ENCODE measurements at regions not wholly inside any gene's neighbourhood (a gene's known extent, or its start where the extent isn't known, plus 50 kb on each side); places are given as distances from the start of the nearest gene placed in this dataset.
A peak's percentile ranks its signal among the peaks of the same experiment; 100 is the strongest.
"Not testable (repeated sequence)": the region's sequence is repeated elsewhere in the genome, so short reads cannot be mapped to it uniquely, and the experiment has no call there.

DNA sequence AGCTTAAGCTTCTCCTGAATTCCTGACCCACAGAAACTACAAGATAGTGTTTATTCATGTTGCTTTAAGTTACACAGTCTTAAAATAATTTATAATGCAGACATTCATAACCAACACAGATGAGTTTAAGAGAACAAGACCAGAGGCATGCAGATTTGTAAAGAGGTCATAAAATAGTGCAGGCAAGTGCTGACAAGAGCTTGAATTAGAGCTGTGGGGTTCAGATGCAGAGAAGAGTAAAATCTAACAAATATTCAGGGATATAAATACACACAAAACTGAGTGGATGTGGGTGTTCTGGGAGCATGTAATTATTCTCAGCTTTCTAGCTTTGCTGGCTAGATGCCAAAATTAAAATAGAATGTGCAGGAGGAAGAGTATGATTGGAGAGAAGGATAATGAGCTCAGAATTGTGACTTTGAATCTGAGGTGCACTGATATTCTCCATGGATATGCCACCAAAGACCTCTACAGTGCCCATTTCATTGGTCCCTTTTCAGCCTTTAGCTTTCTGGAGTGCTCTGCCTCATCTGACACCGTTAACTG, 291.9 kb upstream of the SGK1 start:
- peak; percentile 35 for DNase-seq (ENCODE audit: low spot score)

DNA sequence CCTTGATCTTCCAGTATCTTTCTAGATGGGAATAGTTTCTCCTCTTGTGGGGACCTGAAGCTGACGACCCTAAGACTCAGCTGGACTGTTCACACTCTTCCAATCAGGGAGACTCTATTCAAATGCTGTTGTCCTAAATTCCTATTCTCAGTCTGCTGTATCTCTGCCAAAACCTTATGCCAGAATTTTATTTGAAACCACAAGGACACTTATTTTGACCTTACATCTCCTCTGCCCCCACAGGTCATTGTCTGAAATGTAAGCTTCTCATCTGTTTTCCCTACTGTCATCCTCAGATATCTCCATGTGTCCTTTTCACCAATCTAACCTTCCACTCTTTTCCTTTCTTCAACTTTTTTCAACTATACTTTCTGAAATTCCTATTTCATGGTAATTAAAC, 289.5 kb upstream of the SGK1 start:
- no peak for DNase-seq (ENCODE audit: low spot score)

DNA sequence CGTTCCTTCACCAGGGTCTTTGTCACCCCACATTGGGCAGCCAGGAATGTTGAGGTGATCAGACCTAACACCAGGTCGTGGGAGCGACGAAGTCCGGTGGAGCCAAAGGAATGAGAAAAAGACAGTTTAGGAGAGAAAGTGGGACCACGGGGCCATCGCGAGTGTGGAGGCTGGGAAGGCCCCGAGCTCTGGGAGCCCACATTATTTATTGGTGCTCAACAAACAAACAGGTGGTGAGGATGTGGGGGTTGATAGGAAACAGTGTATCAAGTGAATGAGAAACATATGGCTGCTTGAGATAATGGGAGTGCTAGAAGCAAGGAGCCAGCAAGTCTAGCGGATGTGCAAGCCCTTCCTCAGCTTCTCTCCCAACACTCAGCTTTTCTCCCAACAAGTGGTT, 287.1 kb upstream of the SGK1 start:
- DNase-seq (ENCODE audit: low spot score) = no peak

DNA sequence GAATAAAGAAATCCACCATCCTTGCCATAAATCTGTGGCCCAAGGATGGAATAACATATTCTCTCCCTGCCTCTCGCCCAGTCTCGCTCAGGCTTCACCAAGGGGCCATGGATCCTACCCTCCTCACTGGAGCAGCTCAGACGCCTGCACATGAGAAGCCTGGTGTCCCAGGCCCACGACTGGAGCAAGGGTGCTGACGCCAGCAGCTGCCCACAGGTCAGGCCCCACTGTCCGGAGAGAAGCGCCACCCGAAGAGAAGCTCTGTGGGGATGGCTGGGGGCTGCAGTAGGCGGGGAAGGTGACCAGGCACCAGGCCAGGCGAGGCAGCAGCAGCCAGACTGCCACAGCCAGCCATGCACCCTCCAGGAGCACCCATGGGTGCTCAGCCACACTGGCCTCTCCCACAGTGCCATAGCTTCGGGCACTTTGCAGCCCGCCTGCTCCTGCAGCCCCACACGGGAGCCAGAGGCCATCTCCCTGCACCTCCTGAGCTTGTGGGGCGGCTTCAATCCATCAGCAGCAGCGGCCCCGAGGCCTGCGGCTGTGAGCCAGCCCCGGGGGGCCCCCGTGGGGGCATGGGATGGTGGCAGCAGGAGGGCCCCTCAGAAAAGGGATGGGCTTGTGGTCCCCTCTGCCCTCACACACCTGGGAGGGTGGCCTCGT, 286.2 kb upstream of the SGK1 start:
- no peak for DNase-seq (ENCODE audit: low spot score)

DNA sequence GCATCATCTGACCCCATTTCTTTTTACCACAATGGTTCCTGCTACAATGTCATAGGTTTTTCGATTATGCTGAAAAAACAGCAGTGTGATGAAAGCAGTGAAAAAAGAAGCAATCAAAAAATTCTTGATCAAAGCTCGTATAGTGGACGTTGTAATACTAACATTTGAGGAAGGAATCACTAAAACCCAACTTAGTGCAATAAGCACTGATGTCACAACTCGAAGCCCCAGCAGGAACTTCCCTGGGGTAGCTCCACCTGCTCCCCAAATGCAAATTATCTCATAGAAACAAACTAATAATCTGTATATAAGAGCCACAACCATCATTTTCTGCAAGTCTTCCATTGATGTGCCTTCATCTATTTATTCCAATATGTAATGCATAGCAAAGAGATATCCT, 285.6 kb upstream of the SGK1 start:
- no peak for DNase-seq (ENCODE audit: low spot score)

DNA sequence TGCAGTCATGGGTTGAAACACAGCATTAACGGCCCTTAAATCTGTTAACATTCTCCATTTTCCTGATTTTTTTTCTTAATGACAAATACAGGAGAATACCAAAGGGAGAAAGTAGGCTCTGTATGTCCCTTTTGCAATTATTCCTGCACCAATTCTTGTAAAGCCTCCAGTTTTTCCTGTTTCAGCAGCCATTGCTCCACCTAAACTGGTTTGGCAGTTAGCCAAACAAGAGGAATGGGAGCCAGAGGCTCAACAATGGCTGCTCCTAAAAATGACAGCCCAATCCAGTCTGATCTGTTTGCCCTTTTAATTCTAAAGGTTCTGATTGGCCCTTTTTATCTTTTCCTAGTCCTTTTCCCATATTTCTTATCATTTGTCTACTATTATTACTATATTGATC, 284.2 kb upstream of the SGK1 start:
- no peak for DNase-seq (ENCODE audit: low spot score)

- DNase-seq (ENCODE audit: low spot score) = no peak
These were observed 282.8 kb upstream of the SGK1 start for GRCh38 chr6:134600671-134601070.

GRCh38 chr6:134599079-134599478, 281.2 kb upstream of the SGK1 start:
- DNase-seq (ENCODE audit: low spot score) = no peak

- DNase-seq (ENCODE audit: low spot score) = no peak
These were observed 278.3 kb upstream of the SGK1 start for GRCh38 chr6:134596191-134596590.

DNA sequence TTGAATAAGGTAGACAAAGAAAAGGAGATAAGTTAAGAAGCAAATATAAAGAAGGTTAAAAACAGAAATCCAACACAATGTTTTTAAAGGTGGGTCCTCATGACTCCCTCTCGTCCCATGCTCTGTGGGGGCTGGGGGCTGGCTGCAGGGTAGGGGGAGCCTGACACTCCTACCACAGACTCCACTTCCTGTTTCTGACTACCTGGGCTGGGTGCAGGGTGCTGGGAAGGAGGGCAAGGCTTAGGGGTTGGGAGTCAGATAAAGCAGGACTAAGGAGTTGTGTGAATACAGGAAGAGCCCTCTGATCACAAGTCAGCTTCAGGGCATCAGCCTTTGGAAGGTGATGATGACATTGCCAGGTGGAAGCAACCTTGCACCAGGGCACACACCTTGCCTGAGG, 277.0 kb upstream of the SGK1 start:
- DNase-seq (ENCODE audit: low spot score) = no peak

GRCh38 chr6:134593887-134594286, 276.0 kb upstream of the SGK1 start:
- DNase-seq (ENCODE audit: low spot score) = peak; percentile 84

DNA sequence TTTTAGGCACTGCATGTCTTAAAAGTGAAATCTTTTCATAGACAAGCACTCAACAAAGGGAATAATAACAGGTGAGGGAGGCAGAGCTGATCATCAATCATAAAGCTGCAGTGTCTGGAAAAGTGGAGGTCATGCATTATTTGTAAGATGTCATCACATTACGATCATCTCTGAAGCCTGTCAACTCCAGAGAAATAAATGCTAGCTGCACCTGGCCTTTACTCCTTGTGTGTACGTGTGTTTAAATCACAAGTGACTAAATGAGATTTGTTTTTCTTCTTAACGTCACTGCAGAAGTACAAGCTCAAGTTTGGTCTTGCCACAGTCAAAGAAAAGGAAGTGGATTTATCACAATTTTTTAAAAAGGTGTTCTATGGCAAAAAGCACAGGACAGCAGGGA, 275.5 kb upstream of the SGK1 start:
- no peak for DNase-seq (ENCODE audit: low spot score)

- DNase-seq (ENCODE audit: low spot score) = no peak
These were observed 275.1 kb upstream of the SGK1 start for GRCh38 chr6:134593024-134593423.

GRCh38 chr6:134590449-134590848, 272.5 kb upstream of the SGK1 start:
- no peak for DNase-seq (ENCODE audit: low spot score)

DNA sequence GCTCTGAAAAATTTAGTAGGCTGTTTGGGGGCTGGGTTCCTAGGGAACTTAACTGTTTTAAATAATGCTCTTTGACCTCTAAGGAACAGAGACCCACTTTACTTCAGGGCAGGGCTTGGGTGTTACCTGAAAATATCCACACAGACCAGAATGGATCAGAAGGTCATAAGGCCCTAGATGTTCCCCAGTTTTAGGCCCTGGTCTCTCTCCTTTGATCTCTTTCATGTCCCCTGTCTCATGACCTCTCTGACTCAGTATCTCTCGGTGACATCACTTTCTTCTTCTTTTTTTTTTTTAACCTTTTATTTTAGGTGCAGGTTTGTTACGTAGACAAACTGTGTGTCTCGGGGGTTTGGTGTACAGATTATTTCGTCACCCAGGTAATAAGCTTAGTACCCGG, 272.1 kb upstream of the SGK1 start:
- no peak for DNase-seq (ENCODE audit: low spot score)

- no peak for DNase-seq (ENCODE audit: low spot score)
These were observed 271.6 kb upstream of the SGK1 start for GRCh38 chr6:134589512-134589911.

GRCh38 chr6:134588267-134588666, 270.4 kb upstream of the SGK1 start:
- DNase-seq (ENCODE audit: low spot score) = no peak

DNA sequence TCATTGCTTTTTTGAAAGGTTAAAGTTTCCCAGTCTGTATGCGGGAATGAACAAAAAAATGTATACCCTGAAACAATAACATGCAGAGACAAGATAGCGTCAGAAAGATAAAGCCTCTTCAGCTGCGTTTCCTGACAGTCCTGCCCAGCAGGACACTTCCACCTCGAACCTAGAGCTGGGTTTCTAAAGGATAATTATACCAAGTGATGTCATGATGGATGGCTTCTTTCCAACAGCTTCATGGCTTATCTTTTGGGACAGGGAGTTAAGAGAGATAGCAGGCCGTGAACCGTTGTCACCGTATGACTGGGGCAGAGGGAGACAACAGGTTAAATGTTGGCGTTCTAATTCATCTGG, 267.6 kb upstream of the SGK1 start:
- DNase-seq (ENCODE audit: low spot score) = no peak

- no peak for DNase-seq (ENCODE audit: low spot score)
These were observed 267.1 kb upstream of the SGK1 start for GRCh38 chr6:134584847-134585516.

GRCh38 chr6:134577998-134578397, 260.1 kb upstream of the SGK1 start:
- no peak for DNase-seq (ENCODE audit: low spot score)

GRCh38 chr6:134575221-134575620, 257.3 kb upstream of the SGK1 start:
- no peak for DNase-seq (ENCODE audit: low spot score)

DNA sequence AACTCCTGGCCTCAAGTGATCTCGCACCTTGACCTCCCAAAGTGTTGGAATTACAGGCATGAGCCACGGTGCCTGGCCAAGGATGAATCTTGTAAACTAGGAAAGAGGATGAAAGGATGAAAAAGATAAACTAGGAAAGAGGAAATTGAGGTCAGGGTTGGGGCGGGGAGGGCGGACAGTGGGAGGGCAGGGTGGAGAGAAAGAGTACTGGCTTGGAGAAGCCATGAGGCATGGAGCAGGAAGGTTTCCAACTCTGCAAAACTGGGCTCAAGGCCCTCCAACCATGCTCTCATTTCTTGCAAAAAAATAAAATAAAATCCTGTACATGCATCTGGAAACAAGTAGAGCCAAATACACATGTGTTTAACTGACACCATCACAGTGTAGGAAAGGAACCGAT, 256.6 kb upstream of the SGK1 start:
- no peak for DNase-seq (ENCODE audit: low spot score)

GRCh38 chr6:134569996-134570395, 252.1 kb upstream of the SGK1 start:
- not testable (repeated sequence) for DNase-seq (ENCODE audit: low spot score)

- DNase-seq (ENCODE audit: low spot score) = peak; percentile 98
These were observed 246.8 kb upstream of the SGK1 start for GRCh38 chr6:134564705-134565104.
